SK-N-SH (cell line): ENCODE measurements at regions not wholly inside any gene's neighbourhood (a gene's known extent, or its start where the extent isn't known, plus 50 kb on each side); places are given as distances from the start of the nearest gene placed in this dataset.

Experiments
- CTCF ChIA-PET: fragments of 300-600, 350-600 bp; formaldehyde crosslinking; extraction: SDS; loops from one replicate; lab custom pipeline; 2021; lab: Yijun Ruan, JAX
- POLR2A ChIA-PET: fragments of 350-600 bp; sonication (Branson Sonifier 250); formaldehyde crosslinking; extraction: SDS; loops from one replicate; lab custom pipeline; 2020; ENCODE audit warnings: antibody characterized with exemption, inconsistent platforms; lab: Yijun Ruan, JAX
- DNase-seq: peaks from one replicate; pipeline ENCODE4 v3.0.0; 2012
- H2AFZ ChIP-seq: fragments of 200-600 bp; sonication (generic); 2 replicates; pipeline ENCODE4 v1.8.1; 2016; ENCODE audit warnings: antibody characterized with exemption, mild to moderate bottlenecking, low read depth
- H3F3A ChIP-seq: fragments of 200-600 bp; sonication (generic); replicated peaks from 2 replicates; pipeline ENCODE3; 2016; ENCODE audit warnings: antibody characterized with exemption, mild to moderate bottlenecking; ENCODE audit not compliant: insufficient read depth
- H3K27ac ChIP-seq, 2 experiments: fragments of 200-500 bp in 1 of 2; fragments of 200-600 bp in 1 of 2; sonication (Bioruptor generic) in 1 of 2; sonication (generic), shearing (Covaris generic) in 1 of 2; 2 replicates each; pipeline versions ENCODE4 v1.5.1 to v1.6.1; 2014 to 2016; ENCODE audit warnings: low read depth in 2 of 2, inconsistent platforms in 1 of 2, low read length in 1 of 2, mild to moderate bottlenecking in 1 of 2, mixed read lengths in 1 of 2
- H3K27me3 ChIP-seq: fragments of 200-600 bp; sonication (generic), shearing (Covaris generic); 2 replicates; pipeline ENCODE4 v1.6.1; 2016; ENCODE audit warnings: mixed run types; ENCODE audit not compliant: insufficient read depth
- H3K36me3 ChIP-seq, 2 experiments: fragments of 200-500 bp in 1 of 2; fragments of 200-600 bp in 1 of 2; sonication (Bioruptor generic) in 1 of 2; sonication (generic) in 1 of 2; replicated peaks in 1 of 2; 2 replicates each; pipeline versions ENCODE3 to v1.5.1; 2014 to 2016; ENCODE audit warnings: low read length in 1 of 2, mild to moderate bottlenecking in 1 of 2; ENCODE audit not compliant: insufficient read depth in 2 of 2, control insufficient read depth in 1 of 2
- H3K4me1 ChIP-seq, 2 experiments: fragments of 200-500 bp in 1 of 2; fragments of 200-600 bp in 1 of 2; sonication (Bioruptor generic) in 1 of 2; sonication (generic), shearing (Covaris generic) in 1 of 2; 2 replicates each; pipeline versions ENCODE4 v1.5.1 to v1.6.1; 2014 to 2016; ENCODE audit warnings: low read depth in 1 of 2, low read length in 1 of 2, mixed run types in 1 of 2; ENCODE audit not compliant: insufficient read depth in 2 of 2, control insufficient read depth in 1 of 2
- H3K4me2 ChIP-seq: fragments of 200-600 bp; sonication (generic), shearing (Covaris generic); 2 replicates; pipeline ENCODE4 v1.6.1; 2017; ENCODE audit warnings: mixed run types
- H3K4me3 ChIP-seq, 2 experiments: fragments of 200-500 bp in 1 of 2; fragments of 200-600 bp in 1 of 2; sonication (Bioruptor generic) in 1 of 2; sonication (generic), shearing (Covaris generic) in 1 of 2; 2 replicates each; pipeline versions ENCODE4 v1.5.1 to v1.8.1; 2014 to 2016; ENCODE audit warnings: low read depth in 2 of 2, inconsistent platforms in 1 of 2, low read length in 1 of 2, mild to moderate bottlenecking in 1 of 2, mixed read lengths in 1 of 2, moderate library complexity in 1 of 2
- H3K79me2 ChIP-seq: fragments of 200-600 bp; sonication (generic); 2 replicates; pipeline ENCODE4 v1.8.1; 2017; ENCODE audit warnings: mild to moderate bottlenecking; ENCODE audit not compliant: insufficient read depth
- H3K9ac ChIP-seq: fragments of 200-600 bp; sonication (generic); 2 replicates; pipeline ENCODE4 v1.6.1; 2017; ENCODE audit warnings: mixed run types
- H3K9me2 ChIP-seq: fragments of 200-600 bp; sonication (generic); 2 replicates; pipeline ENCODE4 v1.6.1; 2017; ENCODE audit warnings: mixed run types
- H3K9me3 ChIP-seq: fragments of 200-600 bp; sonication (generic); 2 replicates; pipeline ENCODE4 v1.6.1; 2017; ENCODE audit warnings: mixed run types, mild to moderate bottlenecking, moderate library complexity
- H4K20me1 ChIP-seq: fragments of 200-600 bp; sonication (generic); 2 replicates; pipeline ENCODE4 v1.6.1; 2017; ENCODE audit warnings: mild to moderate bottlenecking, mixed run types; ENCODE audit not compliant: insufficient read depth
- EP300 ChIP-seq, 2 experiments: IDR thresholded peaks; 2 replicates each; pipeline versions ENCODE4 v1.4.0 to v1.6.1; 2012; ENCODE audit warnings: borderline replicate concordance in 1 of 2, low read depth in 1 of 2, low read length in 1 of 2
- EZH2phosphoT487 ChIP-seq: fragments of 200-600 bp; sonication (generic); IDR thresholded peaks from 2 replicates; pipeline ENCODE4 v1.6.1; 2017; ENCODE audit warnings: low read depth, mixed run types, mild to moderate bottlenecking, antibody characterized with exemption, moderate library complexity, borderline replicate concordance
- FOXM1 ChIP-seq: IDR thresholded peaks from 2 replicates; pipeline ENCODE4 v1.4.0; 2012; ENCODE audit warnings: low read depth, mild to moderate bottlenecking
- GATA2 ChIP-seq: sonication (generic); formaldehyde crosslinking; IDR thresholded peaks from 2 replicates; pipeline ENCODE4 v1.5.0; 2020; ENCODE audit warnings: mild to moderate bottlenecking, missing genetic modification reagents
- IRF3 ChIP-seq: fragments of 150-350 bp; IDR thresholded peaks from 2 replicates; pipeline ENCODE4 v1.6.1; 2016; ENCODE audit warnings: mild to moderate bottlenecking, low read depth, low read length
- MEF2A ChIP-seq: IDR thresholded peaks from 2 replicates; pipeline ENCODE4 v1.4.0; 2012; ENCODE audit warnings: low read depth, borderline replicate concordance
- MXI1 ChIP-seq: IDR thresholded peaks from 2 replicates; pipeline ENCODE4 v1.6.1; 2012; ENCODE audit warnings: mild to moderate bottlenecking, low read depth, low read length, improper control_type of control experiment
- NFIC ChIP-seq: IDR thresholded peaks from 2 replicates; pipeline ENCODE4 v1.4.0; 2012; ENCODE audit warnings: borderline replicate concordance
- RXRA ChIP-seq: IDR thresholded peaks from 2 replicates; pipeline ENCODE4 v1.4.0; 2012; ENCODE audit warnings: low read depth, mild to moderate bottlenecking, borderline replicate concordance
- SIN3A ChIP-seq: IDR thresholded peaks from 2 replicates; pipeline ENCODE4 v1.6.1; 2012; ENCODE audit warnings: low read depth, mild to moderate bottlenecking, low read length, moderate library complexity, borderline replicate concordance
- TAF1 ChIP-seq: IDR thresholded peaks from 2 replicates; pipeline ENCODE4 v1.6.1; 2012; ENCODE audit warnings: low read depth, mild to moderate bottlenecking, low read length, moderate library complexity, borderline replicate concordance
- USF1 ChIP-seq: IDR thresholded peaks from 2 replicates; pipeline ENCODE4 v1.4.0; 2012; ENCODE audit warnings: low read depth, borderline replicate concordance
- USF2 ChIP-seq: fragments of 150-350 bp; IDR thresholded peaks from 2 replicates; pipeline ENCODE4 v1.6.1; 2017; ENCODE audit warnings: antibody characterized with exemption, low read length, low read depth, borderline replicate concordance
- WGBS: methylation state at CpG from one replicate; pipeline ENCODE4 v1.1.6; 2017; ENCODE audit warnings: low lambda C conversion rate; 5-methylcytosine and 5-hydroxymethylcytosine counted together
- TF ChIP-seq, protein P1 (sequence below): fragments of 200-600 bp; sonication (generic); IDR thresholded peaks from 2 replicates; pipeline ENCODE4 v1.6.1; 2017; ENCODE audit warnings: antibody characterized with exemption, mild to moderate bottlenecking, moderate library complexity
- TF ChIP-seq, protein P2 (sequence below): IDR thresholded peaks from 2 replicates; pipeline ENCODE4 v1.4.0; 2012; ENCODE audit warnings: low read depth, borderline replicate concordance

GRCh38 chr10:27440478-27440877 is 63.6 kb upstream of the RAB18 start:
- 0% methylated on average over 2 of the region's 2 CpGs for WGBS
- Histone ChIP-seq H3K4me3 (no peak overlapping the region), H2AFZ (no peak overlapping the region), H3K4me1 (no peaks in the 10 kb centered on the region), H3F3A (no peaks in the 10 kb centered on the region), H3K9ac (no peak overlapping the region), H3K9me2 (no peaks in the 10 kb centered on the region), H3K4me2 (no peak overlapping the region), H3K27me3 (peaks cover 8% of the 10 kb centered on the region; the same call in 1 of the 2 replicates), H3K9me3 (no peaks in the 10 kb centered on the region), H3K27ac (no peak overlapping the region), H4K20me1 (no peaks in the 10 kb centered on the region), H3K36me3 (no peaks in the 10 kb centered on the region), H3K79me2 (no peaks in the 10 kb centered on the region)
- TF ChIP-seq IRF3: no peak
- TF ChIP-seq, protein P1, sequence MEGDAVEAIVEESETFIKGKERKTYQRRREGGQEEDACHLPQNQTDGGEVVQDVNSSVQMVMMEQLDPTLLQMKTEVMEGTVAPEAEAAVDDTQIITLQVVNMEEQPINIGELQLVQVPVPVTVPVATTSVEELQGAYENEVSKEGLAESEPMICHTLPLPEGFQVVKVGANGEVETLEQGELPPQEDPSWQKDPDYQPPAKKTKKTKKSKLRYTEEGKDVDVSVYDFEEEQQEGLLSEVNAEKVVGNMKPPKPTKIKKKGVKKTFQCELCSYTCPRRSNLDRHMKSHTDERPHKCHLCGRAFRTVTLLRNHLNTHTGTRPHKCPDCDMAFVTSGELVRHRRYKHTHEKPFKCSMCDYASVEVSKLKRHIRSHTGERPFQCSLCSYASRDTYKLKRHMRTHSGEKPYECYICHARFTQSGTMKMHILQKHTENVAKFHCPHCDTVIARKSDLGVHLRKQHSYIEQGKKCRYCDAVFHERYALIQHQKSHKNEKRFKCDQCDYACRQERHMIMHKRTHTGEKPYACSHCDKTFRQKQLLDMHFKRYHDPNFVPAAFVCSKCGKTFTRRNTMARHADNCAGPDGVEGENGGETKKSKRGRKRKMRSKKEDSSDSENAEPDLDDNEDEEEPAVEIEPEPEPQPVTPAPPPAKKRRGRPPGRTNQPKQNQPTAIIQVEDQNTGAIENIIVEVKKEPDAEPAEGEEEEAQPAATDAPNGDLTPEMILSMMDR: no peak
- TF ChIP-seq FOXM1: no peak
- TF ChIP-seq RXRA: no peak
- no peak for TF ChIP-seq SIN3A
- no peak for TF ChIP-seq USF2
- TF ChIP-seq EP300 (IDR thresholded peaks at IDR 0.05; ENCODE audit: borderline replicate concordance in 1 of 2, low read depth in 1 of 2, low read length in 1 of 2): no peak
- TF ChIP-seq, protein P2, sequence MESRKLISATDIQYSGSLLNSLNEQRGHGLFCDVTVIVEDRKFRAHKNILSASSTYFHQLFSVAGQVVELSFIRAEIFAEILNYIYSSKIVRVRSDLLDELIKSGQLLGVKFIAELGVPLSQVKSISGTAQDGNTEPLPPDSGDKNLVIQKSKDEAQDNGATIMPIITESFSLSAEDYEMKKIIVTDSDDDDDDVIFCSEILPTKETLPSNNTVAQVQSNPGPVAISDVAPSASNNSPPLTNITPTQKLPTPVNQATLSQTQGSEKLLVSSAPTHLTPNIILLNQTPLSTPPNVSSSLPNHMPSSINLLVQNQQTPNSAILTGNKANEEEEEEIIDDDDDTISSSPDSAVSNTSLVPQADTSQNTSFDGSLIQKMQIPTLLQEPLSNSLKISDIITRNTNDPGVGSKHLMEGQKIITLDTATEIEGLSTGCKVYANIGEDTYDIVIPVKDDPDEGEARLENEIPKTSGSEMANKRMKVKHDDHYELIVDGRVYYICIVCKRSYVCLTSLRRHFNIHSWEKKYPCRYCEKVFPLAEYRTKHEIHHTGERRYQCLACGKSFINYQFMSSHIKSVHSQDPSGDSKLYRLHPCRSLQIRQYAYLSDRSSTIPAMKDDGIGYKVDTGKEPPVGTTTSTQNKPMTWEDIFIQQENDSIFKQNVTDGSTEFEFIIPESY: no peak
- TF ChIP-seq MXI1: no peak
- TF ChIP-seq TAF1: no peak
- TF ChIP-seq GATA2 (CRISPR knock-in tag): no peak
- no peak for TF ChIP-seq MEF2A
- no peak for TF ChIP-seq USF1
- no peak for TF ChIP-seq EZH2phosphoT487
- no peak for TF ChIP-seq NFIC
- ChIA-PET CTCF (no interaction called here), POLR2A (no interaction called here)
- DNase-seq: no peak
